NCI-H2171 treated with DMSO at 0.1 percent for 48 hours (cell line): ENCODE measurements at regions not wholly inside any gene's neighbourhood (a gene's known extent, or its start where the extent isn't known, plus 50 kb on each side); places are given as distances from the start of the nearest gene placed in this dataset.

Source experiments
- DNase-seq: peaks from one replicate; lab custom pipeline; 2025; lab: John Stamatoyannopoulos, UW

DNA sequence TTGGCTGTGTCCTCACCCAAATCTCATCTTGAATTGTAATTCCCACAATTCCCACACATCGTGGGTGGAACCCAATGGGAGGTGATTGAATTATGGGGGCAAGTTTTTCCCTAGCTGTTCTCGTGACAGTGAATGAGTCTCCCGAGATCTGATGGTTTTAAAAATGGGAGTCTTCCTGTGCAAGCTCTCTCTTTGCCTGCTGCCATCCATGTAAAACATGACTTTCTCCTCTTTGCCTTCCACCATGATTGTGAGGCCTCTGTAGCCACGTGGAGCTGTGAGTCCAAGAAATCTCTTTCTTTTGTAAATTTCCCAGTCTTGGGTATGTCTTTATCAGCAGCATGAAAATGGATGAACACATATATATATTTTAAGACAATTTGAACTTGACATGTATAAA, 285.4 kb downstream of the BAMBI start:
- no peak for DNase-seq

DNA sequence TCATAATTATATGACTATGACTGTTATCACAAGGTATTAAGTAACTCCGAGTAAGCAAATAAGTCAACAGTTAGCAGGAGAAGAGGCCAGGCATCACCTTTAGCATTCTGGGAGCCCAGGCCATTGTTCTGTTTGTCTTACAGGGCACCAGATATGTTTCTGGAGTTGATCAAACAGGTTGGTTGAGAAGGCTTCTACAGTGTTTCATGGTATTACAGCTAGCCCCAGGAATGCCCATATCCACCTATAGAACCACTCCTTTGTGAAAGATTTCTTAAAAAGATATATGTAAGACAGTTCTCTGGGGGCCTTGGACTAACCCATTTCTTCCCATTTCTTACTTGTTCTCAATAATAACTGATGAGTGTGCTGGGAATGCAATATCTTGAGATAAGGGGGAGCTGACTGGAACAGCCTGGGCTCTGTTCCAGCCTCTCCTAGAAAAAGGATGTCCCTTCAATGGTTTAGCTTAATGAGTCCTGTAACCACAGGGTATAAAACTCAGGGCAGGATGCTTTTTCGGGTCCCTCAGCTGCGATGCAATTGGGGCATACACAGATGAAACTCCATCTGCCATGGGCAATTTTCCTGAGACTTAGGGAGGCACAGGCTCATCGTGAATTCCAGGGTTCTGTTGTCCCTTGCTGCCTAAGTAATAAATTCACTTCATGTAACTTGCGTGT, 286.4 kb downstream of the BAMBI start:
- no peak for DNase-seq

DNA sequence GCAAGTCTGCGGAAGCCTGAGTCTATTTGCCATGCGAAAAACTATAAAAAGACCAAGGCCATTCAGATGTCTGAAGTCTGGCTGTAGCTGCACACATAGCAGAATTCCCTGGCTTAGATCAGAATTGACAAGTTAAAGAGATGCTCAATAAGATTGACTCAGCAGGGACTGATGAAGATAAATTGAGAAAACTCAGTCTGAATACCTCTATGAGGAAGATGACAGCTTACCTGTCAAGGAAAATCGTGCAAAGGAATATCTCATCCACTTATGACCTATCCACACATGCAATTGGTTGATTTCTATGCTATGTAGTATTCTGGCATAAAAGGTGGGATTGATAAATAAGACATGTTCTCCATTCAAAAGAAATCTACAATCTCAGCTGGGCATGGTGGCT, 288.6 kb downstream of the BAMBI start:
- DNase-seq, result no peak

DNA sequence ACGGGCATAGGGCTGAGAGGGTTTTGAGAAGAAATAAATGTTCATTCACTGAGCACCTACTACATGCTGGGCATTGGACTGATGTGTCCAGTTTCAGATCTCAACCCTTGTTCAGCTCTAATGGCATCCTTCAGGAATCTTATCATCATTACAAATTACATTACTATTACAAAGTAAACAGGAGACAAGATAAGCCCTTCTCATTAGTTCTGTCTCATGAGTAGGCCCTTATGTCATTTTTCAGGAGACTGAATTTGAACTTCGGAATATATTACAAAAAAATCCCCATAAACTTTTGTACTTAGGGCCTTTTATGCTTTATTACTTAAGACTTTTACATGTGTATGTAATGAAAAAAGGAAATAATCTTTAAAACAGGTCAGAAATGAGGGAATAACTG, 289.7 kb downstream of the BAMBI start:
- DNase-seq, result no peak

DNA sequence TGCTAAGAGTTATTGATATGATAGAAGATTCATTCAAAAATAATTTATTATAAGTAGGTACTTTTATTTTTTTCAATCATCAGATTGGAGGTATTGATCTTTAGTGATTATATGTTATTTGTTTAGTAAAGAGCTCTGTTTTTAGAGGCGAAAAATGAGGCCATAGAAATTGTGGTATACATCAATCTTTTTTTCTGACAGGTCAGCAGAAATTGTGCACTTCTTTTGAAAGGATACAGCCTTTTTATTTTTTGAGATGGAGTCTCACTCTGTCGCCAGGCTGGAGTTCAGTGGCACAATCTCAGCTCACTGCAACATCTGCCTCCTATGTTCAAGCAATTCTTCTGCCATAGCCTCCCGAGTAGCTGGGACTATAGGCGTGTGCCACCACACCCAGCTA, 292.1 kb downstream of the BAMBI start:
- DNase-seq, result no peak

DNA sequence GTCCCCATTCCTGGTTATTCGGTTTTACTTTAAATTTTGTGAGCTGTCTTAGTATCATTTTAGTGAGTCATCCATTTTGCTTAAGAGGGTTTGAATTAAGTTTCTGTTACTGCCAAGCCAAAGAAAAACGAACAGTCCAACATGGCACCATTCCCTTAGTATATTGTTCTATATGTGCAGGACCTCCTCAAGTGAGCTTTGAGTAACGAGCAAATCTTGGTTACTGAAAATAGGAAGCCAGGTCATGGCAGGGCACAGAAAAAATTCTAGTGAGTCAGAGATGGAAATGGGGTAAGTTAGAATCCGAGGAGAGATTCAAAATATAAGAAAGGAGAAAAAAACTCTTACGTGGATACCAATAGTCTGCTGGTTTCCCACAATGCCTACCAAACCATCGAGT, 292.9 kb downstream of the BAMBI start:
- no peak for DNase-seq

DNA sequence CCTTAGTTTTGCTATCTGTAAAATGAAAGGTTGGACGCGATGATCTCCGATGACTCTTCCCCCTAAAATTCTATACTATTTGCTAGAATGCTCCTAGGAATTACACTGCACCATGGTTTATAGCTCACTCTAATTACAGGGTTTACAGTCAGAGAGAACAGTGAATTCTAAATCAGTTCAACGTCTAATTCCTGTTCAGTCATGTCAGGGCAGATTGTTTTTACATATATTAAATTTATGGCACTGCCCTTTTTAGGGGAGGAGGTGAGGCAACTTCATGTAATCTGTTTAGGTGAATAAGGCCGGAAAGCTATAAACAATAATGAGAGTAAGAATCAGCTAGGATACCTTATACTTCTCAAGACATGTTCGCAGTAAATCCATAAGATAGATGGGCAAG, 293.9 kb downstream of the BAMBI start:
- no peak for DNase-seq

DNA sequence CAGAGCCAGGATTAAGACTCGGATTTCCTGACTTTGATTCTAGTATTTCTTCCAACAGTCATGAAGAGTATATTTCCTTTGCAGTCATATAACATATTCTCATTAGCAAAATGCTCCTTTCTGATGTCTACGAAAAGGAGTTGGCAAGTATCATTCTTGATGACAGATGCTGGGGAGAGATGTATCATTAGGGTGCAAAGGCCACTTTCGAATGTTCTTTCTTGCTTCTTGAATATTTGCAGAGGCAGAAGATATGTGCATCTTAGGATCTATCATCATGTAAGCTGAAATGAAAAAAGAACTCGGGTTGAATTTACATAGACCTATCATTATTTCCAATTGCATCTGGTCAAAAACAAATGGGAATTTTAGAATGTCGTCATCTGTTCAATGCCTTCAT, 294.4 kb downstream of the BAMBI start:
- DNase-seq, result no peak

DNA sequence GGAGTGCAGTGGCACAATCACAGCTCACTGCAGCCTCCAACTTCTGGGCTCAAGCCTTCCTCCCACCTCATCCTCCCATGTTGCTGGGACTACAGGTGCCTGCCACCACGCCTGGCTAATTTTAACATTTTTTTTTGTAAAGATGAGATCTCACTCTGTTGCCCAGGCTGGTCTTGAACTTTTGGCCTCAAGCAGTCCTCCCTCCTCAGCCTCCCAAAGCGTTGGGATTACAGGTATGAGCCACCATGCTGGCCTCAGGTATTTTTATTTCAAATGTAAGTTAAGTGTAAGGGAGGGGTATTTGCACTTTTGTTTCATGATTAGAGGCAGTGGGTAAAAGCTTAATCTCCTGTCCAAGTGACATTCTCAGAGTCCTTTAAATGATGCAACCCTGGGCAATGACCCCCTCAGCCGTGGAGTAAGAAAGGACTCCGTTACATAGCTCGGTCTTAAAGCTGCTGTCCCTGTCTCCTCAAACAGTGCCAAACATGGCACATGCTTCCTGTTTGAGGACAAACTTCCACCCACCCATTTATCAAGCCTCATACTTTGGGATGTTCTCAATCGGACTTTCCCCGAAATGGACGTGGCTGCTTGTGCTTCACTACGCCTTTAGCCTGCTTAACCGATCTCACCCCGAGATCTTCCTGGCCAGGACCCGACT, 296.1 kb downstream of the BAMBI start:
- no peak for DNase-seq

DNA sequence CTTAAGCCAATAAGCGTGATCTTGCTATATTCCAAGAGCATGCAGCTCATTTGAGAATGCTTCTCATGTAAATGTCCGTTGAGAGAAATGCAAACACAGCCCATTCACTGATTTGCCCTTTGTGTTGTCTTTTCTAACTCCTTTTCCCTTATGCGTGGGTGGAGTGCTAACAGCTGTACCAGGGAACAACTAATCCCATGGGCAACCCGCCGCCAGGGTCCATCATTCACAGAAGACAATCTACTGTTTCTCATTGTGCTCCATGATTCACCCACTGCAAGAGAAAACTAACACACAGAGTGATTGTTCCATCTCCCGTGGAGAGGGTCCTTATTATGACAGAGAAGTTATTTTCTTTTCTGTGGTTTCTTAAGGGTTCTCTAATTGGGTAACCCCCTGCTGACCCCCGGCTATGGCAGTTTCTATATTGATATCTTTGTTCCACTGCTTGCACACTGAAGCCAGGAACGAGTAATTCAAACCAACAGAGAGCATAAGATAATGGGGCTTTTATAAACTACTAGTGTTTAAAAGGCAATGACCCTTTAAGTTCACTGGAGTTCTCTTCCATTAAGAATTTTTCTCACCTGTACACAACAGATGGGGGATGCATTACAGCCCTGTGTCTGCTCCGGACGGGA, 298.7 kb downstream of the BAMBI start:
- no peak for DNase-seq

DNA sequence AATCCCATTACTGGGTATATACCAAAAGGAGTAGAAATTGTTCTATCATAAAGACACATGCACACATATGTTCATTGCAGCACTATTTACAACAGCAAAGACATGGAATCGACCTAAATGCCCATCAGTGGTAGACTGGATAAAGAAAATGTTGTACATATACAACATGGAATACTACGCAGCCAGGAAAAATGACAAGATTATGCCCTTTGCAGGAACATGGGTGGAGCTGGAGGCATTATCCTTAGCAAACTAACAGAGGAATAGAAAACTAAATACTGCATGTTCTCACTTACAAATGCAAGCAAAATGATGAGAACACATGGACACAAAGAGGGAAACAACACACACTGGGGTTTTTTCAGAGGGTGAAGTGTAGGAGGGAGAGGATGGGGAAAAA, 300.2 kb downstream of the BAMBI start:
- no peak for DNase-seq

DNA sequence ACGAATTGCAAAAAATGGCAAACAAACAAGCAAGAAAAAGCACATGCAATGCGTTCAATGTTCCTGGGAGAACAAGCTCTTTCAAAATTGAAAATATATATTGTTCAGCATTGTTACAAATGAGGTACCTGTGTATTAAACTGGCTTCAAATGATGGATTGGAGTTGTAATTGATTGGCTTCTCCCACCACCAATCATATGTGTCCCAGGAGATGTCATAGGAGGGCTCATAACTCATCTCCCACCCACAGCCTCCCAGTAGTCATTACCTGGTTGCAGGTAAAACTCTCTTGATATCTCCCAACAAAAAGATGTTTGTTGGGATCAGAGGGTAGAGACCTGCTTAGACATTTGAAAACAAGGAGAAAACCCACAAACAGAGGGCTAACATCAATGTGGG, 302.9 kb downstream of the BAMBI start:
- no peak for DNase-seq

DNA sequence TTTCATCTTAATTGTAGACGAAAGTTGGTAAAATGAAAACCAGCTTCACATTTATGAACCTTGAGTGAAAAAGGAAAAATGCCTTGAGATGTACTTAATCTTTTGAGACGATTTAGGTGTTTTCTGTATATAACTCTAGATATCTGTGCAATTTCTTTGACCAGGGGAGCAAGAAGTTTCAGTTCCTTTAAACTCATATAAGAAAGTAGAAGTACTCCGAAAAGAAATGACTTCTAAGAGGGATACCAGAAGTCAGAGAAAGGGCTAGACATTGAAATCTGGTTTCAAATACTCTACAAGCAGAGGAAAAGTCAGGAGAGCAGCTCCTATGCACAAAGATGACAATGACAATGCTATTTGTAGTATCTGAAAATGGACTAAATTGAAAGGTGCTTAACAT, 303.7 kb downstream of the BAMBI start:
- DNase-seq, result no peak

DNA sequence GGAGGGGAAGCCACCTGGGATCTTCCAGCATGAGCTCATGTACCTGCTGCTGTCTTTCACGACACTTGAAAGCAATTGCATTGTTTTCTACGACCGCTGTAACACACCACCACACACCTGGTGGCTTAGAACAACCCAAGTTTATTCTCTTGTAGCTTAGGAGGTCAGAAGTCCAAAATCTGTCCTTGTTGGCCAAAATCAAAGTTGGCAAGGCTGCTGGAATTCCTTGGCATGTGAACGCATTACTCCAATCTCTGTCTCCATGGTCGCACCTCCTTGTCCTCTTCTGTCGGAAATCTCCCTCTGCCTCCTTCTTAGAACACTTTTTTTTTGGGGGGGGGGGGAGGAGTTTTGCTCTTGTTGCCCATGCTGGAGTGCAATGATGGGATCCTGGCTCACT, 305.7 kb downstream of the BAMBI start:
- DNase-seq, result no peak

DNA sequence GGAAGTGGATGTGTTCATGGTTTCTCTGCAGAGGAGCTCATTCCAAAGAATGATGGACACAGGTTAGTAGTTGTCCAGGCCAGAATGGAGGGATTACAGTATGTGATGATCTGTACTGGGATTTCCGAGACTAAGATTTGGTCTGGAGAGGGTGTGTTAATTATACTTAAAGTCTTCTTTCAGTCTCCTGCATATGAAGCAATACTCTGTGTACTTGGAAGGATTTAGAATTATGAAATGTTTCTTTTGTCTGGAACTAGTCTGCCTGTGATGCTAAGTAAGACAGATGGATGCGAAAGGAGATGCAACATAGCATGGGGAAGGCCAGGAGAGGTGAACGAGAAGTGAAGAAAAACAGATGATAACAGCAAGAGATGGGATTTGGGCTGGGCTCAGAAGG, 305.1 kb upstream of the LYZL1 start:
- no peak for DNase-seq

DNA sequence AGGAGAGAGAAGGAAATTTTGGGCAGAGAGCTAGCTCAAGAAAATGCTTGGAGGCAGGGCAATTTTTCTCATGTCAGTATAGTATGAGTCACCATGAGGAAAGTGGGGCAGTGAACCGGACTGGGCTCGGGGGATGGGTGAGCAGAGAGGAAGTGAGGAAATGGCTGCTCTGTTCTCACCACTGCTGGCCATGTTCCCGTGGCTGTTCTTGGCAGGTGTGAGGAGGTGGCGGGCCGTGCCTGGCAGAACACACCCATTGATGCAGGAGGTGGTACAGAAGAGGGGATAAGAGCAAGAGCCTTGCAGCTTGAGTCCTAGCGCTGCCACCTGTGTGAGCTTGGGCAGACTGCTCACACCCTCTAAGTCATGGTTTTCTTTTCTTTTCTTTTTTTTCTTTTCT, 304.4 kb upstream of the LYZL1 start:
- DNase-seq, result no peak

DNA sequence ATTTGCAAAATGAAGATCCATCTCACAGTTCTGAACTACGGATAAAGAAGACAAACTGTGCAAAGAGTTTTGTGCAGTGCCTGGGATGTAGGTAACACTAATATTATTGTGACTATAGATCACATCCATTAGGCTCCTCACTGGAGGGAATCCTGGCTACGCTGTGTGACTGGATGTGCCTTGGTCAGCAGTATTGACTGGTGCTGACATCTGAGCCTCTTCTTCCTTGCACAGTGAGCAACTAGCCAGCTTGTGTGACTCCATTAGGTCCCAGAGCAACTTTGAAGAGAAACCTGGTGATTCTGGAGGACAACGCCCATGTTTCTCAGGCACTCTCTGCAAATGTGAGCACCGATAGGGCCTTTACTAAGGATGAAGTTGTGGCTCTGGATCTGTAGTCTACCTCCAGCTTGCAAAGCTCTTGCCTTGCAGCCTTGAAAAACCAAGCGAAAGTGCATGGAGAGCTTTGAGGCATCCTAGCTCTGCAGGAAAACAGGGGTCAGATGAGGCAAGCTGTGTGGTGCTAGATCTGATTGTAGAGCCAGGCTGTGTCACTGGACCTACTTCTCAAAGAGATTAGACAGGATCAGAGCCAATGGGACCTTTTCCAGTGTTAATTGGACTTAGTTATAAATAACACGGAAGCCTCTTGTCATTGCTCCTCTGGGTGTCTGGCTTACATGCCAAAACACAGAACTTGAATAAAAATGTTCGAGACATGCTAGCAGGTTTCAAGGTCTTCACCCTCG, 303.6 kb upstream of the LYZL1 start:
- DNase-seq, result no peak

DNA sequence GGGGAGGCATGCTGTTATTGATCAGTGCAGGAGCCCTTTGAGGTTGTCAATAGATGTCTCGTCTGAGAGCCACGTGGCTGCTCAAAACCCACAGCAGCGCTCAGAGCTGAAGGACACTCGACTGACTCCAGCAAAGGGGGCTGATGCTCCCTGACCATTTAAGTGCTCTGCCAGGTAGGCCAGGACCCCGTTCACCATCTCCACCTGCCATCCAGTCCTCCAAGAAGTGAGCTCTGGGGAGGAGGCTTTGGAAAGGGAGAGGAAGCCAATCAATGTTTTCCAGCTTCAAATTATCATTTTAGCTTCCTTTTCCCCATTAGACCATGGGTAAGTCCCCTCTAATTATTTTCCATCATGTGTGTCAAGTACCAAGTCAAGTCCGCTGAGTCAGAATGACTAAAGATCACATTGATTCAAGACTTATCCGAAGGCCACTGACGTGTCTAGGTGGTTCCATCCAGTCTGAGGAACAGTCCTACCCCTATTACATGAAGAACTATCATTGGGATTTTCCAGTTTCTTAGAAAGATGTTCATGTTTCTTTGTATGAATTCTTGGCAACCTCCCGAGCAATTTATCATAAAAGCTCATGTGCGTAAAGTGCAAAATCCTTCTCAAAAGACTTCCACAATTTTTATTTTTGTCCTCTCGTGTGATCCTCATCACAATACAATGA, 302.6 kb upstream of the LYZL1 start:
- no peak for DNase-seq

DNA sequence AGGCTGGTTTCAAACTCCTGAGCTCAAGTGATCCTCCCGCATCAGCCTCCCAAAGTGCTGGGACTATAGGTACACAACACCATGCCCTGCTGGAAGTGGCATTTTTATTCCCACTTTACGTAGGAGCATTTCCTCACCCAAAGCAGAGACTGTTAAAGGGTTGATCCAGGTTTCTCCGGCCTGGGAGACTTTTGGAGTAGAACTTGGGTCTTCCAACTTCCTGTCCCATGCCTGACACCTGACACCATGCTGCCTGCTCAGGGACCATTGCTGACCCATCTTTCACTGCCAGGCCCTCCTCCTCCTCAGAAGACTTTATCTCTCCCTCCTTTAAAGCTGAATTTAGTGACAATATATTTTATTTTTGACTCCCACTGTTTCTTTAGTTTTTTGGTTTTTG, 302.0 kb upstream of the LYZL1 start:
- no peak for DNase-seq

DNA sequence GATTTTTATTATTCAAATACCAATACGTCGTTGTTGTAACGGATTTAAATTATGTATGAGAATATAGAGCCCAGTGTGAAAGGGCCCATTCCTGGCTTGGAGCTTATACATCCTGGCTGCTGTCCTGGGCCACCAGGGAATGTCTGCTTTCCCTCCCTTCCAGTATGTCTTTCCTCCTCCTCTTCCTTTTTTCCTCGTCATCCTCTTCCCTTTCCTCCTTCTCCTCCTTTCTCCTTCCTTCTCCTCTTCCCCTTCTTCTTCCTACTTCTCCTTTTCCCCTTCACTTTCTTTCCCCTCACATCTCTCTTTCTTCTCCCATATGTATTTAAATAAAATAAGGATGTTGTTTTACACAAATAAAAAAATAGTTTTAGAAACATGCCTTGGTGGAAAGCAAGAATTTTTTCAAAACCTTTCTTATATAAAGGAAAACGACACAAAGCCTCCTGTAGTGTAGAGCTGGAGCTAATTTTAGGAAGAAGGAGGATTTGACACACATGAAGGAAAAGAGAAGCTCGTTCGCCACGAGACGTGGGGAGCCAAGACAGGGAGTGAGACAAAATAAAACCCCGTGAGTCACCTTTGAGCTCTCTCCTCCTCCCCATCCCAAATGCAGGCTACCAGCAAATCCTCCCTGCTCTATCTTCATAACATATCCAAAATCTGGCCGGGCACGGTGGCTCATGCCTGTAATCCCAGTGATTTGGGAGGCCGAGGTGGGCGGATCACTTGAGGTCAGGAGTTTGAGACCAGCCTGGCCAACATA, 301.1 kb upstream of the LYZL1 start:
- no peak for DNase-seq

DNA sequence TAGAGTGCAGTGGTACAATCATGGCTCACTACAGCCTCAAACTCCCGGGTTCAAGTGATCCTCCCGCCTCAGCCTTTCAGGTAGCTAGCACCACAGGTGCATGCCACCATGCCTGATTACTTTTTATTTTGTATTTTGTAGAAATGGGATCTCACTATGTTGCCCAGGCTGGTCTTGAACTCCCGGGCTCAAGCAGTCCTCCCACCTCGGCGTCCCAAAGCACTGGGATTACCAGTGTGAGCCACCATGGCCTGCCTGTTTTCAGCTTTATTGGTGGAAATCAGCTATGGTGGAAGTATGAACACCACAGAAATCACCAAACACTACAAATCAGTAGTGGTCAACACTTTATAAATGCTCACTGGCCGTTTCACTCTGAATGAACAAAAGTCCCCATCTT, 299.9 kb upstream of the LYZL1 start:
- DNase-seq, result no peak
